T-helper 2 cell (primary cell): ENCODE measurements at regions not wholly inside any gene's neighbourhood (a gene's known extent, or its start where the extent isn't known, plus 50 kb on each side); places are given as distances from the start of the nearest gene placed in this dataset.

Experiments
- DNase-seq, 5 experiments: peaks; one replicate each; pipeline versions ENCODE4 v3.0.0 to v3.0.0-alpha.2; 2012 to 2022

- DNase-seq, result no peak
These were observed 321.4 kb downstream of the MATN1 start for GRCh38 chr1:30402031-30402430.

- no peak for DNase-seq
These were observed 322.9 kb downstream of the MATN1 start for GRCh38 chr1:30400507-30400906.

GRCh38 chr1:30399026-30399425, 324.4 kb downstream of the MATN1 start:
- no peak for DNase-seq

GRCh38 chr1:30397576-30397975, 325.8 kb downstream of the MATN1 start:
- no peak for DNase-seq

GRCh38 chr1:30395631-30396030, 327.8 kb downstream of the MATN1 start:
- DNase-seq, result no peak

GRCh38 chr1:30388386-30388785, 335.0 kb downstream of the MATN1 start:
- DNase-seq, result no peak

- no peak for DNase-seq
These were observed 337.0 kb downstream of the MATN1 start for GRCh38 chr1:30386156-30386926.

- DNase-seq, result no peak
These were observed 338.0 kb downstream of the MATN1 start for GRCh38 chr1:30385246-30385995.

- no peak for DNase-seq
These were observed 338.8 kb downstream of the MATN1 start for GRCh38 chr1:30384286-30385245.

GRCh38 chr1:30383221-30383711, 340.1 kb downstream of the MATN1 start:
- DNase-seq, result no peak

GRCh38 chr1:30382496-30382895, 340.9 kb downstream of the MATN1 start:
- DNase-seq, result no peak

GRCh38 chr1:30381671-30382365, 341.6 kb downstream of the MATN1 start:
- no peak for DNase-seq

- DNase-seq, result no peak
These were observed 342.1 kb downstream of the MATN1 start for GRCh38 chr1:30381266-30381665.

GRCh38 chr1:30380625-30380984, 342.8 kb downstream of the MATN1 start:
- no peak for DNase-seq

GRCh38 chr1:30379684-30380624, 343.4 kb downstream of the MATN1 start:
- DNase-seq, result peak in 2 of 5 experiments; percentile 25 to 57

- no peak for DNase-seq
These were observed 344.3 kb downstream of the MATN1 start for GRCh38 chr1:30378991-30379581.

- no peak for DNase-seq
These were observed 345.3 kb downstream of the MATN1 start for GRCh38 chr1:30378003-30378596.

- no peak for DNase-seq
These were observed 346.0 kb downstream of the MATN1 start for GRCh38 chr1:30377230-30378002.

- no peak for DNase-seq
These were observed 347.2 kb downstream of the MATN1 start for GRCh38 chr1:30376054-30376697.
